SK-N-SH (cell line): ENCODE measurements at regions not wholly inside any gene's neighbourhood (a gene's known extent, or its start where the extent isn't known, plus 50 kb on each side); places are given as distances from the start of the nearest gene placed in this dataset.

Experiments used
- CTCF ChIA-PET: fragments of 300-600, 350-600 bp; formaldehyde crosslinking; extraction: SDS; loops from one replicate; lab custom pipeline; 2021; lab: Yijun Ruan, JAX
- POLR2A ChIA-PET: fragments of 350-600 bp; sonication (Branson Sonifier 250); formaldehyde crosslinking; extraction: SDS; loops from one replicate; lab custom pipeline; 2020; ENCODE audit warnings: antibody characterized with exemption, inconsistent platforms; lab: Yijun Ruan, JAX
- DNase-seq: peaks from one replicate; pipeline ENCODE4 v3.0.0; 2012
- H2AFZ ChIP-seq: fragments of 200-600 bp; sonication (generic); 2 replicates; pipeline ENCODE4 v1.8.1; 2016; ENCODE audit warnings: antibody characterized with exemption, mild to moderate bottlenecking, low read depth
- H3F3A ChIP-seq: fragments of 200-600 bp; sonication (generic); replicated peaks from 2 replicates; pipeline ENCODE3; 2016; ENCODE audit warnings: antibody characterized with exemption, mild to moderate bottlenecking; ENCODE audit not compliant: insufficient read depth
- H3K27ac ChIP-seq, 2 experiments: fragments of 200-500 bp in 1 of 2; fragments of 200-600 bp in 1 of 2; sonication (Bioruptor generic) in 1 of 2; sonication (generic), shearing (Covaris generic) in 1 of 2; 2 replicates each; pipeline versions ENCODE4 v1.5.1 to v1.6.1; 2014 to 2016; ENCODE audit warnings: low read depth in 2 of 2, inconsistent platforms in 1 of 2, low read length in 1 of 2, mild to moderate bottlenecking in 1 of 2, mixed read lengths in 1 of 2
- H3K27me3 ChIP-seq: fragments of 200-600 bp; sonication (generic), shearing (Covaris generic); 2 replicates; pipeline ENCODE4 v1.6.1; 2016; ENCODE audit warnings: mixed run types; ENCODE audit not compliant: insufficient read depth
- H3K36me3 ChIP-seq, 2 experiments: fragments of 200-500 bp in 1 of 2; fragments of 200-600 bp in 1 of 2; sonication (Bioruptor generic) in 1 of 2; sonication (generic) in 1 of 2; replicated peaks in 1 of 2; 2 replicates each; pipeline versions ENCODE3 to v1.5.1; 2014 to 2016; ENCODE audit warnings: low read length in 1 of 2, mild to moderate bottlenecking in 1 of 2; ENCODE audit not compliant: insufficient read depth in 2 of 2, control insufficient read depth in 1 of 2
- H3K4me1 ChIP-seq, 2 experiments: fragments of 200-500 bp in 1 of 2; fragments of 200-600 bp in 1 of 2; sonication (Bioruptor generic) in 1 of 2; sonication (generic), shearing (Covaris generic) in 1 of 2; 2 replicates each; pipeline versions ENCODE4 v1.5.1 to v1.6.1; 2014 to 2016; ENCODE audit warnings: low read depth in 1 of 2, low read length in 1 of 2, mixed run types in 1 of 2; ENCODE audit not compliant: insufficient read depth in 2 of 2, control insufficient read depth in 1 of 2
- H3K4me2 ChIP-seq: fragments of 200-600 bp; sonication (generic), shearing (Covaris generic); 2 replicates; pipeline ENCODE4 v1.6.1; 2017; ENCODE audit warnings: mixed run types
- H3K4me3 ChIP-seq, 2 experiments: fragments of 200-500 bp in 1 of 2; fragments of 200-600 bp in 1 of 2; sonication (Bioruptor generic) in 1 of 2; sonication (generic), shearing (Covaris generic) in 1 of 2; 2 replicates each; pipeline versions ENCODE4 v1.5.1 to v1.8.1; 2014 to 2016; ENCODE audit warnings: low read depth in 2 of 2, inconsistent platforms in 1 of 2, low read length in 1 of 2, mild to moderate bottlenecking in 1 of 2, mixed read lengths in 1 of 2, moderate library complexity in 1 of 2
- H3K79me2 ChIP-seq: fragments of 200-600 bp; sonication (generic); 2 replicates; pipeline ENCODE4 v1.8.1; 2017; ENCODE audit warnings: mild to moderate bottlenecking; ENCODE audit not compliant: insufficient read depth
- H3K9ac ChIP-seq: fragments of 200-600 bp; sonication (generic); 2 replicates; pipeline ENCODE4 v1.6.1; 2017; ENCODE audit warnings: mixed run types
- H3K9me2 ChIP-seq: fragments of 200-600 bp; sonication (generic); 2 replicates; pipeline ENCODE4 v1.6.1; 2017; ENCODE audit warnings: mixed run types
- H3K9me3 ChIP-seq: fragments of 200-600 bp; sonication (generic); 2 replicates; pipeline ENCODE4 v1.6.1; 2017; ENCODE audit warnings: mixed run types, mild to moderate bottlenecking, moderate library complexity
- H4K20me1 ChIP-seq: fragments of 200-600 bp; sonication (generic); 2 replicates; pipeline ENCODE4 v1.6.1; 2017; ENCODE audit warnings: mild to moderate bottlenecking, mixed run types; ENCODE audit not compliant: insufficient read depth
- MEF2A ChIP-seq: IDR thresholded peaks from 2 replicates; pipeline ENCODE4 v1.4.0; 2012; ENCODE audit warnings: low read depth, borderline replicate concordance
- MXI1 ChIP-seq: IDR thresholded peaks from 2 replicates; pipeline ENCODE4 v1.6.1; 2012; ENCODE audit warnings: mild to moderate bottlenecking, low read depth, low read length, improper control_type of control experiment
- NRF1 ChIP-seq: IDR thresholded peaks from 2 replicates; pipeline ENCODE4 v1.6.1; 2012; ENCODE audit warnings: low read depth, mild to moderate bottlenecking, low read length
- RAD21 ChIP-seq: IDR thresholded peaks from 2 replicates; pipeline ENCODE4 v1.6.1; 2012; ENCODE audit warnings: mild to moderate bottlenecking, low read length
- REST ChIP-seq: IDR thresholded peaks from 2 replicates; pipeline ENCODE4 v1.6.1; 2012; ENCODE audit warnings: mild to moderate bottlenecking, low read depth, low read length, moderate library complexity
- SIN3A ChIP-seq: IDR thresholded peaks from 2 replicates; pipeline ENCODE4 v1.6.1; 2012; ENCODE audit warnings: low read depth, mild to moderate bottlenecking, low read length, moderate library complexity, borderline replicate concordance
- ZBTB33 ChIP-seq: IDR thresholded peaks from 2 replicates; pipeline ENCODE4 v1.4.0; 2012; ENCODE audit warnings: low read depth, borderline replicate concordance
- WGBS: methylation state at CpG from one replicate; pipeline ENCODE4 v1.1.6; 2017; ENCODE audit warnings: low lambda C conversion rate; 5-methylcytosine and 5-hydroxymethylcytosine counted together

- no peak for TF ChIP-seq REST
- no peak for TF ChIP-seq MXI1
- TF ChIP-seq RAD21, result no peak
- TF ChIP-seq ZBTB33, result no peak
- no peak for TF ChIP-seq SIN3A
- TF ChIP-seq MEF2A, result no peak
These were observed 251.5 kb upstream of the SOX9 start (continued) for GRCh38 chr17:71869293-71869692.

GRCh38 chr17:71869841-71870545 is 250.8 kb upstream of the SOX9 start:
- no peaks in the 10 kb centered on the region for H3K79me2 ChIP-seq
- H3K4me3 ChIP-seq, result no peak overlapping the region
- H3K9me3 ChIP-seq, result no peaks in the 10 kb centered on the region
- no peaks in the 10 kb centered on the region for H4K20me1 ChIP-seq
- H3K4me2 ChIP-seq, result no peak overlapping the region
- H2AFZ ChIP-seq, result no peak overlapping the region
- no peak for DNase-seq
- TF ChIP-seq ZBTB33 (no peak), NRF1 (no peak)
- no peaks in the 10 kb centered on the region for H3K27me3 ChIP-seq
- ChIA-PET CTCF (interaction anchor here (0.6 to 1.0 kb wide), 3 partner anchors 14 to 397 kb away, joined by 3 read pairs; no protein-coding TSS in a partner anchor), POLR2A (no interaction called here)
- no peaks in the 10 kb centered on the region for H3F3A ChIP-seq
- H3K9me2 ChIP-seq, result no peaks in the 10 kb centered on the region
- WGBS, result 56% methylated on average over 6 of the region's 6 CpGs
- no peak overlapping the region for H3K9ac ChIP-seq
- no peaks in the 10 kb centered on the region for H3K36me3 ChIP-seq
- H3K4me1 ChIP-seq, result peaks cover 0 to 20% of the 10 kb centered on the region in 2 experiments; a peak in 3 of 4 replicates
- peak overlapping the region in 1 of 2 experiments; percentile 25; a peak in 1 of 4 replicates for H3K27ac ChIP-seq
